Stimulated activated CD4-positive, alpha-beta T cell treated with anti-CD3 and anti-CD28 coated beads, Interleukin-4, amount 100 ng/mL, for 4 hours (primary cell): ENCODE measurements at regions not wholly inside any gene's neighbourhood (a gene's known extent, or its start where the extent isn't known, plus 50 kb on each side); places are given as distances from the start of the nearest gene placed in this dataset.
"Not testable (repeated sequence)": the region's sequence is repeated elsewhere in the genome, so short reads cannot be mapped to it uniquely, and the experiment has no call there.

Experiments used
- DNase-seq, 2 experiments: peaks; one replicate each; pipeline ENCODE4 v3.0.0-alpha.2; 2020

- no peak for DNase-seq
These were observed 190.2 kb downstream of the EDN1 start for GRCh38 chr6:12480379-12480778.

- no peak for DNase-seq
These were observed 191.1 kb downstream of the EDN1 start for GRCh38 chr6:12481292-12481691.

GRCh38 chr6:12481850-12482249 lies 191.7 kb downstream of the EDN1 start:
- no peak for DNase-seq

GRCh38 chr6:12482386-12483375 lies 192.5 kb downstream of the EDN1 start:
- no peak for DNase-seq

GRCh38 chr6:12483712-12484111 lies 193.6 kb downstream of the EDN1 start:
- no peak for DNase-seq

- no peak for DNase-seq
These were observed 194.4 kb downstream of the EDN1 start for GRCh38 chr6:12484519-12484918.

GRCh38 chr6:12485226-12485764 lies 195.1 kb downstream of the EDN1 start:
- no peak for DNase-seq

GRCh38 chr6:12485837-12486236 lies 195.7 kb downstream of the EDN1 start:
- no peak for DNase-seq

- no peak for DNase-seq
These were observed 200.3 kb downstream of the EDN1 start for GRCh38 chr6:12490351-12490903.

GRCh38 chr6:12490904-12491571 lies 200.9 kb downstream of the EDN1 start:
- DNase-seq = no peak

- DNase-seq = not testable (repeated sequence)
These were observed 202.8 kb downstream of the EDN1 start for GRCh38 chr6:12492929-12493328.

- no peak for DNase-seq
These were observed 203.3 kb downstream of the EDN1 start for GRCh38 chr6:12493446-12493845.

- DNase-seq = no peak
These were observed 204.0 kb downstream of the EDN1 start for GRCh38 chr6:12494161-12494560.

- no peak for DNase-seq
These were observed 211.8 kb downstream of the EDN1 start for GRCh38 chr6:12501990-12502389.

- DNase-seq = no peak
These were observed 212.1 kb upstream of the PHACTR1 start for GRCh38 chr6:12504325-12504966.

- DNase-seq = no peak
These were observed 211.1 kb upstream of the PHACTR1 start for GRCh38 chr6:12505486-12505885.

- no peak for DNase-seq
These were observed 210.4 kb upstream of the PHACTR1 start for GRCh38 chr6:12506159-12506558.

- DNase-seq = no peak
These were observed 208.9 kb upstream of the PHACTR1 start for GRCh38 chr6:12507636-12508035.

- DNase-seq = no peak
These were observed 208.0 kb upstream of the PHACTR1 start for GRCh38 chr6:12508553-12508952.

- no peak for DNase-seq
These were observed 207.5 kb upstream of the PHACTR1 start for GRCh38 chr6:12509060-12509459.

GRCh38 chr6:12516070-12516469 lies 200.5 kb upstream of the PHACTR1 start:
- no peak for DNase-seq

GRCh38 chr6:12522347-12522746 lies 194.2 kb upstream of the PHACTR1 start:
- no peak for DNase-seq

- no peak for DNase-seq
These were observed 192.8 kb upstream of the PHACTR1 start for GRCh38 chr6:12523726-12524125.
